Esophagus squamous epithelium (tissue), 4 donors: ENCODE measurements at regions not wholly inside any gene's neighbourhood (a gene's known extent, or its start where the extent isn't known, plus 50 kb on each side); places are given as distances from the start of the nearest gene placed in this dataset.

ENCODE experiments used
- POLR2A ChIP-seq, 4 donors: fragments of 450-650 bp; IDR thresholded peaks; one replicate each; pipeline ENCODE4 v1.6.1; 2017; ENCODE audit warnings: antibody characterized with exemption in 4 of 4, mild to moderate bottlenecking in 4 of 4, moderate library complexity in 3 of 4
- TF ChIP-seq, protein P1 (sequence below), 6 experiments: fragments of 450-650 bp in 4 of 6; fragments of 200-600 bp in 2 of 6; sonication (generic) in 2 of 6; IDR thresholded peaks; one replicate each; pipeline ENCODE4 v1.5.1; 2016 to 2019; ENCODE audit warnings: antibody characterized with exemption in 6 of 6, mild to moderate bottlenecking in 4 of 6, moderate library complexity in 4 of 6

DNA sequence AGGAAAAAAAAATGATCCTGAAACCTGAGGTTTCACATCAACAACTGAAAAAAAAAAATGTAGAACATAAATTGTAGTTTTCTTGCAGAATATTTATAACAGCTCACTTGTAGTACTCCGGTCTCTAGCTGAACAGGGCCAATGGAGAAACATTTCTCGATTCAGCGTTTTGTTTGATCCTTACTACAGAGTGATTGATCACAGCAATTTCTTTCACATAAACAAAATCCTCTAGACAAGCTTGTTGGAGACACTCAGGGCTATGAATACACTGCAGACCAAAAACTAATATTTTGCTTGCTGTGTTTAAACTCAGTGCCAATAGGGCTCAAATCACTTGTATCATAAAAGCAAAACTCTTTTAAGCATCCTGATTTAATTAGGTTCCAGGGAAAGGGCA is 127.0 kb upstream of the CNTN6 start:
- TF ChIP-seq POLR2A (IDR thresholded peaks at IDR 0.05), result no peak
- TF ChIP-seq, protein P1, sequence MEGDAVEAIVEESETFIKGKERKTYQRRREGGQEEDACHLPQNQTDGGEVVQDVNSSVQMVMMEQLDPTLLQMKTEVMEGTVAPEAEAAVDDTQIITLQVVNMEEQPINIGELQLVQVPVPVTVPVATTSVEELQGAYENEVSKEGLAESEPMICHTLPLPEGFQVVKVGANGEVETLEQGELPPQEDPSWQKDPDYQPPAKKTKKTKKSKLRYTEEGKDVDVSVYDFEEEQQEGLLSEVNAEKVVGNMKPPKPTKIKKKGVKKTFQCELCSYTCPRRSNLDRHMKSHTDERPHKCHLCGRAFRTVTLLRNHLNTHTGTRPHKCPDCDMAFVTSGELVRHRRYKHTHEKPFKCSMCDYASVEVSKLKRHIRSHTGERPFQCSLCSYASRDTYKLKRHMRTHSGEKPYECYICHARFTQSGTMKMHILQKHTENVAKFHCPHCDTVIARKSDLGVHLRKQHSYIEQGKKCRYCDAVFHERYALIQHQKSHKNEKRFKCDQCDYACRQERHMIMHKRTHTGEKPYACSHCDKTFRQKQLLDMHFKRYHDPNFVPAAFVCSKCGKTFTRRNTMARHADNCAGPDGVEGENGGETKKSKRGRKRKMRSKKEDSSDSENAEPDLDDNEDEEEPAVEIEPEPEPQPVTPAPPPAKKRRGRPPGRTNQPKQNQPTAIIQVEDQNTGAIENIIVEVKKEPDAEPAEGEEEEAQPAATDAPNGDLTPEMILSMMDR (IDR thresholded peaks at IDR 0.05), result no peak
